Esophagus squamous epithelium (tissue), 4 donors: ENCODE measurements at regions not wholly inside any gene's neighbourhood (a gene's known extent, or its start where the extent isn't known, plus 50 kb on each side); places are given as distances from the start of the nearest gene placed in this dataset.

Experiments used
- CTCF ChIP-seq, 6 experiments: fragments of 450-650 bp in 4 of 6; fragments of 200-600 bp in 2 of 6; sonication (generic) in 2 of 6; IDR thresholded peaks; one replicate each; pipeline ENCODE4 v1.5.1; 2016 to 2019; ENCODE audit warnings: antibody characterized with exemption in 6 of 6, mild to moderate bottlenecking in 4 of 6, moderate library complexity in 4 of 6
- POLR2A ChIP-seq, 4 donors: fragments of 450-650 bp; IDR thresholded peaks; one replicate each; pipeline ENCODE4 v1.6.1; 2017; ENCODE audit warnings: antibody characterized with exemption in 4 of 4, mild to moderate bottlenecking in 4 of 4, moderate library complexity in 3 of 4

DNA sequence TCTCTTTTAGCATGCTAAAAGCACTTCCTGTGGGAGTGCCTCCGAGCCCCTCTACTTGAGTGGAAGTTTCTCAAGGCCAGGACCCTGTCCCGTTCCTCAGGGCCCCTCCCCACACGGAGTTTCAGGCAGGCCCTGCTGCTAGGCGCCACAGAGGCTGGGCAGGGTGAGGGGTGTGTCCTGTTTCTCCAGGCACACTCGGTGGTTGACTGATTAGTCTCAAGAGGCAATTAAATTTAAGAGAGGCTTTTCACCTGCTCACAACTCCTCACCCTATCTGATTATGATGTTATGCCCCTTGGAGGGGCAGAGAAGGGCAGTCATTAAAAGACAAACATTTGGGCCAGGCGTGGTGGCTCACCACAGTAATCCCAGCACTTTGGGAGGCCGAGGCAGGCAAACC is 160.8 kb upstream of the HAAO start:
- TF ChIP-seq CTCF (IDR thresholded peaks at IDR 0.05) (no peak), POLR2A (IDR thresholded peaks at IDR 0.05) (no peak)
